OCI-LY7 (cell line): ENCODE measurements at regions not wholly inside any gene's neighbourhood (a gene's known extent, or its start where the extent isn't known, plus 50 kb on each side); places are given as distances from the start of the nearest gene placed in this dataset.

Experiments
- BruUV-seq: library from RNA; stranded (reverse); fragments of 400-500 nt; replicated peaks from 2 replicates; lab custom pipeline; 2021; lab: Mats Ljungman, UMichigan
- CTCF ChIA-PET: fragments of 300-600 bp; sonication (Branson Sonifier 250); formaldehyde crosslinking; loops from one replicate; lab custom pipeline; 2022; ENCODE audit warnings: antibody characterized with exemption; ENCODE audit not compliant: unreplicated experiment; lab: Charles Lee
- POLR2A ChIA-PET: fragments of 300-600 bp; sonication (Branson Sonifier 250); formaldehyde crosslinking; loops from one replicate; lab custom pipeline; 2022; ENCODE audit warnings: antibody characterized with exemption; lab: Charles Lee
- DNase-seq: peaks from one replicate; pipeline ENCODE4 v3.0.0-alpha.2; 2015; ENCODE audit warnings: low spot score
- H2AFZ ChIP-seq: fragments of 200-600 bp; sonication (generic), shearing (Covaris generic); 2 replicates; pipeline ENCODE4 v1.6.1; 2014; ENCODE audit warnings: mild to moderate bottlenecking, antibody characterized with exemption, low read length, moderate library complexity
- H3K27ac ChIP-seq: fragments of 200-600 bp; sonication (generic); 2 replicates; pipeline ENCODE4 v1.5.1; 2014; ENCODE audit warnings: mixed run types, low read depth, mild to moderate bottlenecking, moderate library complexity, low read length, inconsistent platforms; ENCODE audit not compliant: poor library complexity, severe bottlenecking
- H3K36me3 ChIP-seq: fragments of 200-600 bp; sonication (generic); 2 replicates; pipeline ENCODE4 v1.6.1; 2014; ENCODE audit warnings: mild to moderate bottlenecking, antibody characterized with exemption, low read length, moderate library complexity, mixed read lengths; ENCODE audit not compliant: insufficient read depth
- H3K4me1 ChIP-seq: fragments of 200-600 bp; sonication (generic); 2 replicates; pipeline ENCODE4 v1.5.1; 2014; ENCODE audit warnings: mild to moderate bottlenecking, low read length; ENCODE audit not compliant: insufficient read depth, poor library complexity, severe bottlenecking
- H3K4me2 ChIP-seq: fragments of 200-600 bp; sonication (generic); 2 replicates; pipeline ENCODE4 v1.6.1; 2014; ENCODE audit warnings: mild to moderate bottlenecking, low read length
- H3K4me3 ChIP-seq: fragments of 200-600 bp; sonication (generic); 2 replicates; pipeline ENCODE4 v1.5.1; 2014; ENCODE audit warnings: mild to moderate bottlenecking, low read depth, low read length; ENCODE audit not compliant: poor library complexity, severe bottlenecking
- H3K79me2 ChIP-seq: fragments of 200-600 bp; sonication (generic); 2 replicates; pipeline ENCODE4 v1.6.1; 2016; ENCODE audit warnings: low read depth, mild to moderate bottlenecking, low read length, moderate library complexity, mixed read lengths; ENCODE audit not compliant: insufficient read depth
- H3K9me2 ChIP-seq: fragments of 200-600 bp; sonication (generic); 2 replicates; pipeline ENCODE4 v1.6.1; 2016; ENCODE audit warnings: mild to moderate bottlenecking, low read length, mixed read lengths; ENCODE audit not compliant: insufficient read depth
- H3K9me3 ChIP-seq: fragments of 200-600 bp; sonication (generic); 2 replicates; pipeline ENCODE4 v1.6.1; 2014; ENCODE audit warnings: mild to moderate bottlenecking, mixed run types, low read length, mixed read lengths
- H4K20me1 ChIP-seq: fragments of 200-600 bp; sonication (generic); 2 replicates; pipeline ENCODE4 v1.6.1; 2014; ENCODE audit warnings: mild to moderate bottlenecking, antibody characterized with exemption, low read length, moderate library complexity, mixed read lengths; ENCODE audit not compliant: insufficient read depth
- EZH2phosphoT487 ChIP-seq: fragments of 200-600 bp; sonication (generic); IDR thresholded peaks from 2 replicates; pipeline ENCODE4 v1.6.1; 2018; ENCODE audit warnings: low read depth, borderline replicate concordance, mild to moderate bottlenecking, mixed run types, antibody characterized with exemption, low read length, moderate library complexity, mixed read lengths
- intact Hi-C: fragments of 100-400 bp; cut with micrococcal nuclease; formaldehyde crosslinking; loops from one replicate; pipeline ENCODE4 v1.10.0; 2022; ENCODE audit not compliant: unreplicated experiment
- TF ChIP-seq, protein P1 (sequence below): fragments of 200-600 bp; sonication (generic); conservative IDR thresholded peaks from 2 replicates; pipeline ENCODE4 v1.5.1; 2014; ENCODE audit warnings: mild to moderate bottlenecking, antibody characterized with exemption, low read length, moderate library complexity, mixed read lengths

- Histone ChIP-seq H3K4me2 (peak overlapping the region; percentile 18; the same call in 1 of the 2 replicates), H3K36me3 (no peaks in the 10 kb centered on the region), H2AFZ (0 out of 2 replicates have a peak overlapping the region, but pooled peaks have one; percentile 8), H3K79me2 (no peaks in the 10 kb centered on the region), H3K9me3 (peaks cover 8% of the 10 kb centered on the region; the same call in 1 of the 2 replicates), H3K4me1 (peaks cover 44% of the 10 kb centered on the region), H3K27ac (no peak overlapping the region), H4K20me1 (no peaks in the 10 kb centered on the region), H3K4me3 (no peak overlapping the region), H3K9me2 (no peaks in the 10 kb centered on the region)
- ChIA-PET CTCF (no interaction called here), POLR2A (interaction anchor here (0.6 to 1.0 kb wide), 4 partner anchors 10 to 312 kb away, joined by 3 to 5 read pairs (median 3); no protein-coding TSS in a partner anchor)
- no TSS peak for BruUV-seq
- TF ChIP-seq, protein P1, sequence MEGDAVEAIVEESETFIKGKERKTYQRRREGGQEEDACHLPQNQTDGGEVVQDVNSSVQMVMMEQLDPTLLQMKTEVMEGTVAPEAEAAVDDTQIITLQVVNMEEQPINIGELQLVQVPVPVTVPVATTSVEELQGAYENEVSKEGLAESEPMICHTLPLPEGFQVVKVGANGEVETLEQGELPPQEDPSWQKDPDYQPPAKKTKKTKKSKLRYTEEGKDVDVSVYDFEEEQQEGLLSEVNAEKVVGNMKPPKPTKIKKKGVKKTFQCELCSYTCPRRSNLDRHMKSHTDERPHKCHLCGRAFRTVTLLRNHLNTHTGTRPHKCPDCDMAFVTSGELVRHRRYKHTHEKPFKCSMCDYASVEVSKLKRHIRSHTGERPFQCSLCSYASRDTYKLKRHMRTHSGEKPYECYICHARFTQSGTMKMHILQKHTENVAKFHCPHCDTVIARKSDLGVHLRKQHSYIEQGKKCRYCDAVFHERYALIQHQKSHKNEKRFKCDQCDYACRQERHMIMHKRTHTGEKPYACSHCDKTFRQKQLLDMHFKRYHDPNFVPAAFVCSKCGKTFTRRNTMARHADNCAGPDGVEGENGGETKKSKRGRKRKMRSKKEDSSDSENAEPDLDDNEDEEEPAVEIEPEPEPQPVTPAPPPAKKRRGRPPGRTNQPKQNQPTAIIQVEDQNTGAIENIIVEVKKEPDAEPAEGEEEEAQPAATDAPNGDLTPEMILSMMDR, result no peak
- TF ChIP-seq EZH2phosphoT487, result no peak
- DNase-seq, result peak; percentile 16
- intact Hi-C loops, result loop anchor here (5.0 kb wide), 1 partner anchor 559 kb away; the partner anchor contains the start of gene CYP20A1
Measured at GRCh38 chr2:203796248-203797010, 71.1 kb upstream of the CTLA4 start.

DNA sequence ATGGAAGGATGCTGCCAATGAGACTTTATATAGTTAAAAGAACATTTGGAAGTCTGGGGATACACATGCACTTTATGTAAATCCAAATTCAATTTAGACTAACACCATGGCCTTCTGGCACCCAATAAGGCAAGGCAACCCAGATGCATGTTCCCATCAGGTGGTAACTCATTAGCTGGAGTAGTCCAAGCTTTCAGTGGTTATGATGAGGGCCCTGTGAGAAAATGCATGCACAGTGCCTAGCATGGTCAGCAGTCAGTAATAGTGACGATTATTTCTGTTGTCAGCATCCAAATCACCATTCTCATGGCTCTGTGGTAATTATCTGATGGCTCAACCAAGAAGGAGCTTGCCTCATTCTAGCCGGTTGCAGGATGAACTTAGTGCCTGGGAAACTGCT is 70.3 kb upstream of the CTLA4 start:
- Histone ChIP-seq H4K20me1 (no peaks in the 10 kb centered on the region), H2AFZ (no peak overlapping the region), H3K79me2 (no peaks in the 10 kb centered on the region), H3K27ac (no peak overlapping the region), H3K36me3 (no peaks in the 10 kb centered on the region), H3K4me2 (no peak overlapping the region), H3K4me3 (no peak overlapping the region), H3K4me1 (peaks cover 45% of the 10 kb centered on the region), H3K9me2 (no peaks in the 10 kb centered on the region), H3K9me3 (peaks cover 8% of the 10 kb centered on the region; the same call in 1 of the 2 replicates)
- TF ChIP-seq, protein P1, result no peak
- no peak for TF ChIP-seq EZH2phosphoT487
- CTCF ChIA-PET, result no interaction called here
- no TSS peak for BruUV-seq
- no peak for DNase-seq
- intact Hi-C loops, result loop anchor here (5.0 kb wide), 1 partner anchor 560 kb away; the partner anchor contains the start of gene CYP20A1
- POLR2A ChIA-PET, result interaction anchor here (0.6 to 2.6 kb wide), 2 partner anchors 18 kb away, joined by 3 to 7 read pairs; no protein-coding TSS in a partner anchor
